ENCODE measurements at regions not wholly inside any gene's neighbourhood (a gene's known extent, or its start where the extent isn't known, plus 50 kb on each side); places are given as distances from the start of the nearest gene placed in this dataset.

DNA sequence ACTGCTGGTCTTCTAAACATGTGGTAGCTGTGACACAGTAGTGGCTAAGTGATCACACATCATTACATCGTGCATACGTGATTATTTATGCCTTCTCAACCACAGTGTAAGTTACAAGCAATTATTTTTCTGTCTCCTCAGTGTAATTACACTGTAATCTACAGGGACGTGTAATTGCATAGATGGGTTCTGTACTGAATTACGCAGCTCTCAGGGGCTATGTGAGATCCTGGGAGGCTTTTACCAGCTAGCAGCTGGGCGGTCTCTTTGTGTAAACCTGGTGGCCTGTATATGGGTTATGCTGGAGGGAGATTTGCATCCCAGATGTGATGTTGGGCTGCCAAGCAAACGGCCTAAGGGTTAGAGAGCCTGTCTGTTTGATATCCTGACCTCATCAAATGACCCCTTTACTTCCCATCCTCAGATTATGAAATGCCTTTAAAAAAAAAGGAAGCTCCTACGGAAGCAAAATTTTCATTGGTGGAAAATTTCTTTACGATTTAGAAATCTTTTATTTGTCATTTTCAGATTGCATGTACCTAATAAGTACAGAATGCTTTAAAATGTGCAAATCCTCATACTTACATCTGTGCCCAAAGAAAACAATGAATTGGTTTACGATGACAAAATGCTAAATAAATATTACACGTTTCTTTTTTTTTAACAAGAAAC, 402.8 kb upstream of the JAG1 start:
- in situ Hi-C loops (cut with HindIII; ENCODE audit: low pct_ligation_motif_present, low pct_unique_long_range_greater_than_20kb, low sequenced_read_pairs), result no loop called here
- no peak for DNase-seq

- in situ Hi-C loops (cut with HindIII; ENCODE audit: low pct_ligation_motif_present, low pct_unique_long_range_greater_than_20kb, low sequenced_read_pairs), result no loop called here
- DNase-seq, result no peak
Measured at GRCh38 chr20:11077226-11077625, 403.4 kb upstream of the JAG1 start.

DNA sequence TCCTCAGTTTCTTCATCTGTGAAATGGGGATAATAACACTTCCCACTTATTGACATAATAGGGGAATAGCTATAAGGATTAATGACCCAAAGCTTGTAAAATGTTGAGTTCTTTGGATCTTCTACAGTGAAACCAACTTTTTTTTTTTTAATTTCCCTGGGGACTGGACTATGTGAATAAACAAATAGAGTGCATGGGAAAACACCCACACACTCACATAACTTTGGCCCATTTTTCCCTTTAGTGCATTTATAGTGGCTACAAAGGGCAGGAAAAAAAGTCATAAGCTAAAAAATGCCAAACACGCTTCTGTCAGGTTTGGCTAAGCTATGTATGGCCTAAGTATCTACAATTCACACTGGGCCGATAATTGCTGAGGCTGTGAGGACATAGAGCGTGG, 406.2 kb upstream of the JAG1 start:
- in situ Hi-C loops (cut with HindIII; ENCODE audit: low pct_ligation_motif_present, low pct_unique_long_range_greater_than_20kb, low sequenced_read_pairs), result no loop called here
- DNase-seq, result no peak

- in situ Hi-C loops (cut with HindIII; ENCODE audit: low pct_ligation_motif_present, low pct_unique_long_range_greater_than_20kb, low sequenced_read_pairs), result no loop called here
- DNase-seq, result no peak
Measured at GRCh38 chr20:11080781-11081377, 407.1 kb upstream of the JAG1 start.

GRCh38 chr20:11083841-11084240, 410.0 kb upstream of the JAG1 start:
- DNase-seq, result no peak
- in situ Hi-C loops (cut with HindIII; ENCODE audit: low pct_ligation_motif_present, low pct_unique_long_range_greater_than_20kb, low sequenced_read_pairs), result no loop called here

DNA sequence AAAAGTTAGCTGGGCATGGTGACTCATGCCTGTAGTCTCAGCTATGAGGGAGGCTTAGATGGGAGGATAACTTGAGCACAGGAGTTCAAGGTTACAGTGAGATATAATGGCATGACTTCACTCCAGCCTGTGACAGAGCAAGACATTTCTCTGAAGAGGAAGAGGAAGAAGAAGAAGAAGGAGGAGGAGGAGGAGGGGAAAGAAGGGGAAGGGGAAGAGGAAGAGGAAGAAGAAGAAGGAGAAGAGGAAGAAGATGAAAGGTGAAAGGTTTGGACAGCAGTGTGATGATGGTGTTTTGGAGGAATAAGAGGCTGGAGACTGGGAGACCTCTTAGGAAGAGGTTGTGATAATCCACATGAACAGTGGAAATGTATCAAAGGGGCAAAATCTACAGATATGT, 410.7 kb upstream of the JAG1 start:
- in situ Hi-C loops (cut with HindIII; ENCODE audit: low pct_ligation_motif_present, low pct_unique_long_range_greater_than_20kb, low sequenced_read_pairs), result no loop called here
- no peak for DNase-seq

GRCh38 chr20:11086970-11087369, 413.2 kb upstream of the JAG1 start:
- in situ Hi-C loops (cut with HindIII; ENCODE audit: low pct_ligation_motif_present, low pct_unique_long_range_greater_than_20kb, low sequenced_read_pairs), result no loop called here
- no peak for DNase-seq

DNA sequence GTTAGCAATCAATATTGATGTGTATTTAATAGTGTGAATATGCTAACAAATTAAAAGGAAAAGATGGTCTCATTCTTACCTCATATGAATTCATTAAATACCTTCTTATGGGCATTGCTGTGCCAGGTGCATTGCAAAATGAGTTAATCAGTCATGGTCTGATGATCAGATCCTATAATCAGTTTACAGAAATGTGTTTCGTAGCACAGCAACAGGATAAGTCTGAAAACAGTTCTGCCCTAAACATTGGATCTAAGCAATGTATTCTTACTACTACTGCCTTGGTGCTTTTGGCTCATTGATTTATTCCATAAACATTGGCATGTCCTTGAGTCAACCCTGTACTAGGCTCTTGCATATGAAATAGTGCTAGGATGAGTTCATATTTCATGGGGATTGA, 417.0 kb upstream of the JAG1 start:
- DNase-seq, result no peak
- in situ Hi-C loops (cut with HindIII; ENCODE audit: low pct_ligation_motif_present, low pct_unique_long_range_greater_than_20kb, low sequenced_read_pairs), result no loop called here

GRCh38 chr20:11091511-11091910, 417.7 kb upstream of the JAG1 start:
- no peak for DNase-seq
- in situ Hi-C loops (cut with HindIII; ENCODE audit: low pct_ligation_motif_present, low pct_unique_long_range_greater_than_20kb, low sequenced_read_pairs), result no loop called here

- in situ Hi-C loops (cut with HindIII; ENCODE audit: low pct_ligation_motif_present, low pct_unique_long_range_greater_than_20kb, low sequenced_read_pairs), result no loop called here
- no peak for DNase-seq
Measured at GRCh38 chr20:11092151-11092550, 418.4 kb upstream of the JAG1 start.

- in situ Hi-C loops (cut with HindIII; ENCODE audit: low pct_ligation_motif_present, low pct_unique_long_range_greater_than_20kb, low sequenced_read_pairs), result no loop called here
- DNase-seq, result no peak
Measured at GRCh38 chr20:11094196-11094595, 420.4 kb upstream of the JAG1 start.

- in situ Hi-C loops (cut with HindIII; ENCODE audit: low pct_ligation_motif_present, low pct_unique_long_range_greater_than_20kb, low sequenced_read_pairs), result no loop called here
- no peak for DNase-seq
Measured at GRCh38 chr20:11094711-11095110, 420.9 kb upstream of the JAG1 start.

GRCh38 chr20:11098888-11099287, 425.1 kb upstream of the JAG1 start:
- in situ Hi-C loops (cut with HindIII; ENCODE audit: low pct_ligation_motif_present, low pct_unique_long_range_greater_than_20kb, low sequenced_read_pairs), result no loop called here
- DNase-seq, result peak; percentile 27

DNA sequence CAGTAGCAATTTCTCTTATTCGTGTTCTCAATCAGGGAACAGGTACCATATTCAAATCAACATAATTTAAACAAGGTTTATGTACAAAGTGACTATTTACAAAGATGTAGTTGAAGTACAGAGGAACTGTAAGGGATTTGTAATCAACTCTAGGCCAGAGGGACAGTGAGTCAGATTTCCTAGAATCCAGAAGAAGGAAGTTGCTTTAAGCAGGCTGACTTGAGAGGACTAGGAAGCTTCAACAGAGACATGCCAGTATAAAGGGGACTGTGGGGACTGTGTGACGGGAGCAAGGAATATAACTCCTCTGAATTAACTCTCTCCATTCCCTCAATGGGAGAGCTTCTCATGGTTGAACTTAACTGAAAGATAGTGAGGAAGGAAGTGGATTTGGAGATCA, 427.4 kb upstream of the JAG1 start:
- in situ Hi-C loops (cut with HindIII; ENCODE audit: low pct_ligation_motif_present, low pct_unique_long_range_greater_than_20kb, low sequenced_read_pairs), result no loop called here
- DNase-seq, result no peak

DNA sequence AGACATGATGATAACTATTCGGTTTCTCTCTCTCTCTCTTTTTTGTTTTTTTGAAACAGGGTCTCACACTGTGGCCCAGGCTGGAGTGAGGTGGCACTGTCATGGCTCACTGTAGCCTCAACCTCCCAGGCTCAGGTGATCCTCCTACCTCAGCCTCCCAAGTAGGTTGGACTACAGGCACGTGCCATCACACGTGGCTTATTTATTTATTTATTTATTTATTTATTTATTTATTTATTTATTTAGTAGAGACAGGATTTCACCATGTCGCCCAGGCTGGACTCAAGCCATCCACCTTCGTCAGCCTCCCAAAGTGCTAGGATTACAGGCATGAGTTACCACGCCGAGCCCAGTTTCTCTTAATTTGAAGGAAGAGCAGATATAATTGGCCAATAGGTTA, 427.9 kb upstream of the JAG1 start:
- no peak for DNase-seq
- in situ Hi-C loops (cut with HindIII; ENCODE audit: low pct_ligation_motif_present, low pct_unique_long_range_greater_than_20kb, low sequenced_read_pairs), result no loop called here

DNA sequence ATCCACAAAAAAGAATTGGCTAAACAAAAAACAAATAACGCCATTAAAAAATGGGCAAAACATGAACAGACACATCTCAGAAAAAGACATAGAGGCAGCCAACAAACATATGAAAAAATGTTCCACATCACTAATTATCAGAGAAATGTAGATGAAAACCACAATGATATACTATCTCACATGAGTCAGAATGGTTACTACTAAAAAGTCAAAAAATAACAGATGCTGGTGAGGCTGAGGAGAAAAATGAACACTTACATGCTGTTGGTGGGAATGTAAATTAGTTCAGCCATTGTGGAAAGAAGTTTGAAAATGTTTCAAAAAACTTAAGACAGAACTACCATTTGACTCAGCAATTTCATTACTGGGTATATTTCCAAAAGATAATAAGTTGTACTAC, 430.1 kb upstream of the JAG1 start:
- DNase-seq, result no peak
- in situ Hi-C loops (cut with HindIII; ENCODE audit: low pct_ligation_motif_present, low pct_unique_long_range_greater_than_20kb, low sequenced_read_pairs), result no loop called here

GRCh38 chr20:11108102-11108810, 434.5 kb upstream of the JAG1 start:
- DNase-seq, result no peak
- in situ Hi-C loops (cut with HindIII; ENCODE audit: low pct_ligation_motif_present, low pct_unique_long_range_greater_than_20kb, low sequenced_read_pairs), result no loop called here

- no peak for DNase-seq
- in situ Hi-C loops (cut with HindIII; ENCODE audit: low pct_ligation_motif_present, low pct_unique_long_range_greater_than_20kb, low sequenced_read_pairs), result no loop called here
Measured at GRCh38 chr20:11110535-11110934, 436.7 kb upstream of the JAG1 start.

- in situ Hi-C loops (cut with HindIII; ENCODE audit: low pct_ligation_motif_present, low pct_unique_long_range_greater_than_20kb, low sequenced_read_pairs), result no loop called here
- DNase-seq, result no peak
Measured at GRCh38 chr20:11111191-11111590, 437.4 kb upstream of the JAG1 start.

DNA sequence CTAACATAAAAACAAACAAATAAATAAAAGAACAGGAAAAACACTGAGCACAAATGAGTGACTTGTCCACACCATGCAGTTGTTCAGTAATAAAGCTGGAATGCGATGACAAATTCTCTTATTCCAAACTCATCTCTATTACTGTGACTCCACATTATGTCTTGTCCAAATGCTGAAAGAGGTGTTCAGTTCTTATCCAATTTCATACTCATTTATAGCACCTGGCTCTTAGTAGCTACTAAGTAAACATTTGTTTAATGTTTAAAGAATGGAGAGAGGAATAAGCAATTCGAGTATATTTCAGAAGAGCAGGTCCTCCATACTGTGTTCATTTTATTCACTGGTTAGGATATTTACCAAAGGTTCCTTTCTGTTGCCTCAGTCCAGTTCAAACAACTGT, 439.0 kb upstream of the JAG1 start:
- DNase-seq, result no peak
- in situ Hi-C loops (cut with HindIII; ENCODE audit: low pct_ligation_motif_present, low pct_unique_long_range_greater_than_20kb, low sequenced_read_pairs), result no loop called here

Data from ACHN (cell line).